ENCODE measurements at regions not wholly inside any gene's neighbourhood (a gene's known extent, or its start where the extent isn't known, plus 50 kb on each side); places are given as distances from the start of the nearest gene placed in this dataset.
"Not testable (repeated sequence)": the region's sequence is repeated elsewhere in the genome, so short reads cannot be mapped to it uniquely, and the experiment has no call there.

DNA sequence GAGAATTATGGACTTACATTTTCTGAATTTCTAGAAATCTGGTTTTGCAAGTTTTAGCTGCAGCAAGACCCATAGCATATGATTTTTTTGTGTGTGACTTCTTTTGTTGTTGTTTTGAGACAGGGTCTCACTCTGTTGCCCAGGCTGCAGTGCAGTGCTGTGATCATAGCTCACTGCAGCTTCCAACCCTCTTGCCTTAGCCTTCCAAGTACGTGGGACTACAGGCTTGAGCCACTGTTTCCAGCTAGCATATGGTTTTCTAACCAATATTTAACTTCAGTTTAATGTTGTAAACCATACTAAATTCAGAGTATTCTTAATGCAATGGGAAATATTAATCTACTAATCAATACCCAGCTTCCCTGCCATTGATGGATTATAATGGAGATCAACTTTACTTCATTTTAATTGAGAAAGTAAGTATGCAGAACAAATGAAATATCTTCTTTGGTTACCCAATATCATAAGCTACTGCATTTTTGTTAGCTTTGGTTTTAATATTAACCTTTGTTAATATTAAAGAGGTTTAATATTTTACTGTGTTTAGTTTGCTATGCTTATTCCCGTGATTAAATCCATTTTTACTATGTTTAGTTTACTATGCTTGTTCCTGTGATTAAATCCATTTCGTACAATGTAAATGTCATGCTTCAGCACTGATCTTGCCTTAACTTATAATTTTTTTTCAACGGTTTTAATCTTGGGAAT lies 273.4 kb upstream of the TMEFF2 start:
- DNase-seq, result no peak

DNA sequence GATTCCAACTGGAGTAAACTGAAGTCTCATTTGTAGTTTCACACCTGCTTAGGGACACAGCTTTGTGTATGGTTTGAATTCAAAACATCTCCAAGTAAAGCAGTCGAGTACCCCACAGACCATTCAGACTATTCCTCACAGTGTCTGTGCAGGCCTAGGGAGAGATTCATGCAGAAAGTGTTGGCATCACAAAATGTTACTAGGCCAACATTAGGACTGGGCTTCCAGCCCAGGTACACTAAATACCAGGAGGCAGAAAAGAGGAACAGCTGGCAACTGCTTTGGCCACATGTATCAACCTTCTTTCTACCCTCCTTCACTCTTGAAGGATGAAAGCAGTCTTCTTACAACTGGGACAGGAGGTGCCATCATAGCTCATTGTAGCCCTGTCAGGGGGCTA lies 270.4 kb upstream of the TMEFF2 start:
- DNase-seq, result no peak

- no peak for DNase-seq
Measured at GRCh38 chr2:192459422-192459821, 264.7 kb upstream of the TMEFF2 start.

- DNase-seq, result no peak
Measured at GRCh38 chr2:192448881-192449280, 254.1 kb upstream of the TMEFF2 start.

- no peak for DNase-seq
Measured at GRCh38 chr2:192444286-192444838, 249.6 kb upstream of the TMEFF2 start.

DNA sequence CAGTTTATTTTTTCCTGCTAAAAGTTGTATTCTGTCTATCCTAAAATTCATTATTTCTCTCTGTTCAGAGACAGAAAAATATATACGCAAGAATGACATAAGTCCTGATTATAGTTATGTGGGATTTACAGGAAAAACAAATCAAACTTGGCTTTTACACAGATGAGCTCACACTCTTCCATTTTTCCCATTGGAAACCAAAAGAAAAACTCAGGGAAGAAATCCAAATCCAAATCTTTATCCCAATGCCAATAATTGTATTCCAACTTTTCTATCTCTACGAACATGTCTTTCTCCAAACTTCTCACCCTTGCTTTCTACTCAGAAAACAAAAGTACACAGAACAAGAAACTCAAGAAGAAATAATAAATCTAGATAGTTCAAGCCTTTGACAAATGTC lies 249.1 kb upstream of the TMEFF2 start:
- no peak for DNase-seq

GRCh38 chr2:192438239-192438638 lies 243.5 kb upstream of the TMEFF2 start:
- DNase-seq, result no peak

DNA sequence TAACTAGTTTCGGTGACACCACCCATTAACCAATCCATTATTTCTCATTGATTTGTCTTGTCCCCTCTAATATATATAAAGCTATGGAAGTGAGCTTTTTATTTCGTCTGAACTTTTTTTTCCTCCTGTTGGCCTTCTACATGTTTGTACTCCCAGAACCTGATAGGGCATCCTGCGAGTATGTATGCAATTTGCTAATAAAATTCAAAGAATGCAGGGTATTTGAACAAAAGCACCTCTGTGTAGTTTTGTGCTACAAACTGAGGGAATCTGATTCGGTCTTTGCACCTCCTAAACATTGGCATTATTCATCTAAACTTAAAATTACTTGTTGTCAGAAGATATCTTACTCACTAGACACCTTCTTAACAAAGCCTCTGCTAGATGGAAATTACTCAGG lies 242.9 kb upstream of the TMEFF2 start:
- no peak for DNase-seq

GRCh38 chr2:192424243-192424642 lies 229.5 kb upstream of the TMEFF2 start:
- no peak for DNase-seq

- DNase-seq, result peak; percentile 48
Measured at GRCh38 chr2:192419786-192420185, 225.1 kb upstream of the TMEFF2 start.

DNA sequence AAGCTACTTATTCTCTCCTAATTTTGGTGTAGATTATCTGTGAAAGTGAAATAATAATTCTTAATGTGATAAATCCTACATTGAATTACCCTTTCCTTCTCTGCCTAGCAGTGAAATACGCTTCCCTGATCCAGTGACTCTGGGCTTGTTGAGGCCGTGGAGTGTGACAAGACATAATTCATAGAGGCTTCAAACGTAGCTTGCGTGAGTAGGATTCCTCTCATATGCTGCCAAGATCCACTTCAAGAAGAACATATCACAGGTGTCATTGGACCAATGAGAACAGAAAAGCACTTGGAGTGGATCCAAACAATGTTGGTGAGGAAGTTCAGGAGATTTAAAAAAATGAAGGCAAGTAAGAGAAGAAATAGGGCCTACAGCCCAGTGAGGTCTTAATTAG lies 221.3 kb upstream of the TMEFF2 start:
- no peak for DNase-seq

DNA sequence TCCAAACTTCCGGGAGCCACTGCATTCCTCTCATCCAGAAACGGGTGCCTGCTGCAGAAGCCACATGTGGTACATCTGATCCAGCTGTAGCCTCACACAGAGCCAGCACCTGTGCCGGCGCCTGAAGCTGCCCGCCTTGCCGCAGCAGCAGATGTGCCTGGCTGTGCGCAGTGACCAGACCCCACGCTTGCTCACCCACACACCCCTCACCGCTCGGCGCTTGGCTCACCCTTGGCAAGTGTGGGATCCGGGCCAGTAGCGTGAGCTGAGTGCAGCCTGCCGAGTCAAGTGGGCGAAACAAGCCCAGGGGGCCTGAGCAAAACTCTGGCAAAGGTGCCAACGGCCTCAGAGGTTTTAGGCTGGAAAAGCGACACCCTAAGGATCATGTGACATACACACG lies 220.1 kb upstream of the TMEFF2 start:
- no peak for DNase-seq

- no peak for DNase-seq
Measured at GRCh38 chr2:192413812-192414681, 219.3 kb upstream of the TMEFF2 start.

- DNase-seq, result not testable (repeated sequence)
Measured at GRCh38 chr2:192412866-192413265, 218.1 kb upstream of the TMEFF2 start.

DNA sequence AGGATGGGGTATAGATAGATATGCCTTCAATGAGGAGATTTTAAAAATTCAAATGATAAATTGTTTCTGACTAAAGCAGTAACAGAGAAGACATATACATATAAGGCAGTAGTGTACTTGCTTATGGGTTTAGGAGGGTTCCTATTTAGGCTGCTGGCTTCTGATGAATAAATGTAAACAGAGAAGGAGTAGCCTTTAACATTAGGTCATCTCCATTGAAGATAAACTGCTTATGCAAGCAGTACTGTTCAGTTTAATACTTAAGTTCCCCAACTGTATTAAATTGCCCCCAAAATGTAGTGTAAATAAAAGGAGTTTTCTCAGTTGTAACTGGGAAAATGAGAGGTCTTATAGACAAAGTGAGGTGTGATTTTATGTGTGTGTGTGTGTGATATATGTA lies 217.7 kb upstream of the TMEFF2 start:
- DNase-seq, result no peak

DNA sequence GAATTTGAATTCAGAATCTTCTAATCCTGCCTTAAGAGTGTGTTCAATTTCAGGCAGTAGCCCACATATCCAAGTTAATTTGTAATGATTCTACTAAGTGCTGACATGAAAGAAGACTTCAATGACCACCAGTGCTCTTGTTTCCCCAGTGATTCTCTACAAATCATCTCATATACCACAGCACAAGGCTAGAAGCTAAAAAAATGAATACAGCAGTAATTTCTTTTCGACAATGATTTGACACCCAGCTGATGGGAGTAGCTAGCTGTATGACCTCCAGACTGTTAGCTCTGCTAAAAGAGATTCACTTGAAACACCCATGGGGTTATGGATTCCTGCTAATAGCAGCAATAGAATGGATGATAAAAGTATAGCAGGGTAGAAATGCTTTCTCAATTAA lies 217.0 kb upstream of the TMEFF2 start:
- DNase-seq, result no peak

DNA sequence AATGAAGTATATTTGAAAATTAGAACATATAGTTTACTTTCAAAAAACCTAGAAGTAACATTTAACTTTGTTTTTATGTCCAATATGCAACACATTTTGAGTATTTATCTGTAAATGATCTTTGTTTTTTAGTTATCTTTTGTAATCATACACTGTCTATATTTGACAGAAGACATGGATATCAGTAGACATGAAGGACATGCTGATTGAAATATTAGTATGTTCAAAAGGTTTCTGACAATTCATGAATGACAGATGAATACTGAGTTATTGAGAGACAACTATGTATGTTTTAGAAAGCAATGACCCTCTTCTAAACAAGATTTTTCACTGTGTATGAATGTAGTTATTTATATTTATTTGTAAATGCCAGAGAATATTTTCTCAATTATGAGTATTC lies 215.6 kb upstream of the TMEFF2 start:
- DNase-seq, result no peak

DNA sequence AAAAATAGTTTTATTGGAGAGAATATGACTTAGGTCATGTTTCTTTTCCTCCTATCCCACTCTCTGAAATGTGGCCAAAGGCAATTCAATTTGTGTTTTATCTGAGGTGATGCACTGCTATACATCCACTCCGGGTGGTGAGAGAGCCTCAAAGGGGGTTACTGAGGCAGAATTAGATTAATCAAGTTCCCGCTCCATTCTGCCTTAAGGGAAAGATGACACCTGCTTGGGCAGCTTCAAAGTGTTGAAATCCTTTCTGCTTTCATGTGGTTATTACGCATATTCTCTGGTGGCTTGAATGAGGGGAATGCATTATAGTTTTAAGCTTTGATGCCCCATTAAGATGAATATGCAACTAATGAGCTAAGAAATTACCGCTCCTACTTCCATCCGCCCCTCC lies 213.0 kb upstream of the TMEFF2 start:
- no peak for DNase-seq

GRCh38 chr2:192398236-192398635 lies 203.5 kb upstream of the TMEFF2 start:
- no peak for DNase-seq

DNA sequence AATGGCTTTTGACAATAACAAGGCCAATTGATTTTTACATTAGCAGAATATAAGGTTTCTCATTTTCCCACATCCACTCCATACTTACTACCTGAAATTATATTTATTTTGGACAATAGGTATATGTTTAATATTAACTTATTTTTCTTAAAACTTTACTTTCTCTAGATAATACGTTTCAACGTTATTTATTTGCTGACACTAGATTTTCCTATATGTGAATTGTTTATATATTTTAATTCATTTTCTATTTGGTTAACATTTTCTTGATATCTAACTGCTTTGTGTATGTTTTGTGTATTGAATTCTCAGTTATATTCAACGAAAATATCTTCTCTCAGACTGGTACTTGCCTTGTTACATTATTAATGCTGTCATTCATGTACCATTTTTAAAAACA lies 199.9 kb upstream of the TMEFF2 start:
- no peak for DNase-seq

DNA sequence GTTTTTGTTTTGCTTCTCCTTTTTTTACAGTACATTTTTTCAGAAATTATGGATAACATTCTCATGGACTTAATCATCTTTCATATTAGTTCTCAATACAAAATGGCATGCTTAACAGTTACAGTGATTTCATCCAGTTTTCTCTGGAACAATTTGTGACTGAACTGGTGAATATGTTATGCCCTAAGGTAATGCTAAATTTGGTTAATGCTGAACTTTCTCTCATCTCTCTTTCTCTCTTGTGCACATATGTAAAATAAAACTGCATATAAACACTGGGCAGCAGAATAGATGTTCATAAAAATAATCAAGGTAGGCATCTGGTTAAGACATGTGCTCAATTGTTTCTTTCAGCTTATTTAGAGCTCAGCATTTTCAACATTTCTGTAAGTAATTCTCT lies 196.3 kb upstream of the TMEFF2 start:
- DNase-seq, result no peak

DNA sequence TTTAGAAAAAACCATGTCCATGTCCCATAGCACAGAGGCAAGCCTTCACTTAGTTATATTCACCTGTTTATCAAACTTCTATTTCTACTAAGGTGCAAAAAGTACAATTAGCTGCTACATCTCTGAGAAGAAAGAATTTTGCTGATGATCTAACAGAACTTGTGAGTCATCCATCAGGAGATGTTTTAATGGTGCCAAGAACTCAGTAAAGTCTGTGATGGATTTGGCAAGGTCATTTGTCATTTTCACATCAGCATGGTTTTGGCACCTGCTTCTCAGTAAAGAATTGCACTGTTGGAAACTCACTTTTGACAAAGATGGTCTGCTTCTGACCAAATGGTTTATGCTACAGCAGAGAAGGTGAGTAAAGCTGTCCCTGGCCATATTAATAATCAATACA lies 195.7 kb upstream of the TMEFF2 start:
- DNase-seq, result no peak

- not testable (repeated sequence) for DNase-seq
Measured at GRCh38 chr2:192384191-192384590, 189.5 kb upstream of the TMEFF2 start.

Measured in renal pelvis (tissue), 1 donor.